T-helper 1 cell treated with Interleukin-12 subunit alpha and Interleukin-12 subunit beta and Interleukin-4 antibody, amounts not matched to agents 30 μg/mL and 1 μg/mL, for 36 hours (primary cell): ENCODE measurements at regions not wholly inside any gene's neighbourhood (a gene's known extent, or its start where the extent isn't known, plus 50 kb on each side); places are given as distances from the start of the nearest gene placed in this dataset.

ENCODE experiments used
- H3K27ac Mint-ChIP-seq: one replicate; pipeline ENCODE4 v1.8.0; 2021; ENCODE audit warnings: mild to moderate bottlenecking, mixed read lengths
- H3K27me3 Mint-ChIP-seq: one replicate; pipeline ENCODE4 v1.8.0; 2021; ENCODE audit warnings: low read depth, mixed read lengths
- H3K36me3 Mint-ChIP-seq: one replicate; pipeline ENCODE4 v1.8.0; 2021; ENCODE audit warnings: low read depth, mixed read lengths
- H3K4me1 Mint-ChIP-seq: one replicate; pipeline ENCODE4 v1.8.0; 2021; ENCODE audit warnings: low read depth, mixed read lengths
- H3K4me3 Mint-ChIP-seq: one replicate; pipeline ENCODE4 v1.8.0; 2021; ENCODE audit warnings: mild to moderate bottlenecking, moderate library complexity, mixed read lengths
- H3K9me3 Mint-ChIP-seq: one replicate; pipeline ENCODE4 v1.8.0; 2021; ENCODE audit warnings: mixed read lengths

GRCh38 chr5:31137676-31138075, 55.8 kb upstream of the CDH6 start:
- no peaks in the 10 kb centered on the region for H3K36me3 Mint-ChIP-seq
- no peak overlapping the region for H3K4me3 Mint-ChIP-seq
- H3K27me3 Mint-ChIP-seq, result no peaks in the 10 kb centered on the region
- no peak overlapping the region for H3K27ac Mint-ChIP-seq
- no peaks in the 10 kb centered on the region for H3K4me1 Mint-ChIP-seq
- no peaks in the 10 kb centered on the region for H3K9me3 Mint-ChIP-seq

- no peak overlapping the region for H3K27ac Mint-ChIP-seq
- H3K4me1 Mint-ChIP-seq, result no peaks in the 10 kb centered on the region
- no peaks in the 10 kb centered on the region for H3K27me3 Mint-ChIP-seq
- no peak overlapping the region for H3K4me3 Mint-ChIP-seq
- H3K9me3 Mint-ChIP-seq, result peaks cover 3% of the 10 kb centered on the region
- H3K36me3 Mint-ChIP-seq, result no peaks in the 10 kb centered on the region
Observed at GRCh38 chr5:31135542-31135941, 57.9 kb upstream of the CDH6 start.

- Mint-ChIP-seq H3K27me3 (no peaks in the 10 kb centered on the region), H3K36me3 (no peaks in the 10 kb centered on the region), H3K9me3 (peaks cover 3% of the 10 kb centered on the region), H3K4me1 (no peaks in the 10 kb centered on the region), H3K4me3 (no peak overlapping the region), H3K27ac (no peak overlapping the region)
Observed at GRCh38 chr5:31133488-31133887, 60.0 kb upstream of the CDH6 start.

GRCh38 chr5:31131381-31131891, 62.0 kb upstream of the CDH6 start:
- Mint-ChIP-seq H3K4me3 (no peak overlapping the region), H3K9me3 (peaks cover 9% of the 10 kb centered on the region), H3K4me1 (no peaks in the 10 kb centered on the region), H3K27ac (no peak overlapping the region), H3K27me3 (no peaks in the 10 kb centered on the region), H3K36me3 (no peaks in the 10 kb centered on the region)

- H3K4me3 Mint-ChIP-seq, result no peak overlapping the region
- H3K4me1 Mint-ChIP-seq, result no peaks in the 10 kb centered on the region
- H3K27me3 Mint-ChIP-seq, result no peaks in the 10 kb centered on the region
- peaks cover 9% of the 10 kb centered on the region for H3K9me3 Mint-ChIP-seq
- H3K36me3 Mint-ChIP-seq, result no peaks in the 10 kb centered on the region
- no peak overlapping the region for H3K27ac Mint-ChIP-seq
Observed at GRCh38 chr5:31130676-31131075, 62.8 kb upstream of the CDH6 start.

- H3K4me1 Mint-ChIP-seq, result no peaks in the 10 kb centered on the region
- H3K4me3 Mint-ChIP-seq, result no peak overlapping the region
- no peaks in the 10 kb centered on the region for H3K36me3 Mint-ChIP-seq
- no peaks in the 10 kb centered on the region for H3K27me3 Mint-ChIP-seq
- peaks cover 5% of the 10 kb centered on the region for H3K9me3 Mint-ChIP-seq
- H3K27ac Mint-ChIP-seq, result no peak overlapping the region
Observed at GRCh38 chr5:31124651-31125305, 68.7 kb upstream of the CDH6 start.

GRCh38 chr5:31124026-31124425, 69.5 kb upstream of the CDH6 start:
- no peak overlapping the region for H3K4me3 Mint-ChIP-seq
- no peaks in the 10 kb centered on the region for H3K27me3 Mint-ChIP-seq
- H3K27ac Mint-ChIP-seq, result no peak overlapping the region
- H3K4me1 Mint-ChIP-seq, result no peaks in the 10 kb centered on the region
- H3K36me3 Mint-ChIP-seq, result no peaks in the 10 kb centered on the region
- peaks cover 5% of the 10 kb centered on the region for H3K9me3 Mint-ChIP-seq

GRCh38 chr5:31122998-31123951, 70.2 kb upstream of the CDH6 start:
- Mint-ChIP-seq H3K9me3 (peaks cover 5% of the 10 kb centered on the region), H3K4me3 (no peak overlapping the region), H3K27ac (no peak overlapping the region), H3K27me3 (no peaks in the 10 kb centered on the region), H3K36me3 (no peaks in the 10 kb centered on the region), H3K4me1 (no peaks in the 10 kb centered on the region)

GRCh38 chr5:31121224-31121623, 72.3 kb upstream of the CDH6 start:
- no peaks in the 10 kb centered on the region for H3K4me1 Mint-ChIP-seq

GRCh38 chr5:31120642-31120948, 72.9 kb upstream of the CDH6 start:
- Mint-ChIP-seq H3K36me3 (no peaks in the 10 kb centered on the region), H3K27ac (no peak overlapping the region), H3K4me1 (no peaks in the 10 kb centered on the region), H3K27me3 (no peaks in the 10 kb centered on the region), H3K9me3 (no peaks in the 10 kb centered on the region), H3K4me3 (no peak overlapping the region)

More at GRCh38 chr5:31121224-31121623, 72.3 kb upstream of the CDH6 start:
- H3K27ac Mint-ChIP-seq, result no peak overlapping the region
- H3K4me3 Mint-ChIP-seq, result no peak overlapping the region
- H3K9me3 Mint-ChIP-seq, result no peaks in the 10 kb centered on the region
- no peaks in the 10 kb centered on the region for H3K36me3 Mint-ChIP-seq
- H3K27me3 Mint-ChIP-seq, result no peaks in the 10 kb centered on the region

- H3K4me1 Mint-ChIP-seq, result no peaks in the 10 kb centered on the region
- H3K36me3 Mint-ChIP-seq, result no peaks in the 10 kb centered on the region
- H3K9me3 Mint-ChIP-seq, result no peaks in the 10 kb centered on the region
- no peaks in the 10 kb centered on the region for H3K27me3 Mint-ChIP-seq
- H3K27ac Mint-ChIP-seq, result no peak overlapping the region
- H3K4me3 Mint-ChIP-seq, result no peak overlapping the region
Observed at GRCh38 chr5:31119938-31120641, 73.4 kb upstream of the CDH6 start.

- Mint-ChIP-seq H3K36me3 (no peaks in the 10 kb centered on the region), H3K4me1 (no peaks in the 10 kb centered on the region)
Observed at GRCh38 chr5:31116466-31117031, 76.9 kb upstream of the CDH6 start.

GRCh38 chr5:31114817-31115216, 78.7 kb upstream of the CDH6 start:
- H3K27ac Mint-ChIP-seq, result no peak overlapping the region
- H3K27me3 Mint-ChIP-seq, result no peaks in the 10 kb centered on the region
- no peaks in the 10 kb centered on the region for H3K36me3 Mint-ChIP-seq
- H3K9me3 Mint-ChIP-seq, result peaks cover 6% of the 10 kb centered on the region
- H3K4me3 Mint-ChIP-seq, result no peak overlapping the region
- H3K4me1 Mint-ChIP-seq, result no peaks in the 10 kb centered on the region

More at GRCh38 chr5:31116466-31117031, 76.9 kb upstream of the CDH6 start:
- no peaks in the 10 kb centered on the region for H3K27me3 Mint-ChIP-seq
- H3K27ac Mint-ChIP-seq, result no peak overlapping the region
- no peak overlapping the region for H3K4me3 Mint-ChIP-seq
- H3K9me3 Mint-ChIP-seq, result peaks cover 3% of the 10 kb centered on the region

GRCh38 chr5:31113666-31114350, 79.7 kb upstream of the CDH6 start:
- Mint-ChIP-seq H3K36me3 (no peaks in the 10 kb centered on the region), H3K4me3 (no peak overlapping the region), H3K27ac (no peak overlapping the region), H3K4me1 (no peaks in the 10 kb centered on the region), H3K27me3 (no peaks in the 10 kb centered on the region), H3K9me3 (peaks cover 8% of the 10 kb centered on the region)
